ENCODE measurements at regions not wholly inside any gene's neighbourhood (a gene's known extent, or its start where the extent isn't known, plus 50 kb on each side); places are given as distances from the start of the nearest gene placed in this dataset.

- H3K27ac ChIP-seq = no peak overlapping the region
- H3K4me3 ChIP-seq = no peak overlapping the region
- H3K27me3 ChIP-seq (ENCODE audit: insufficient read depth in 3 of 3, low read length in 2 of 3) = no peaks in the 10 kb centered on the region
- H3K4me1 ChIP-seq = no peaks in the 10 kb centered on the region
- TF ChIP-seq CTCF (IDR thresholded peaks at IDR 0.05) = no peak
- H3K36me3 ChIP-seq (ENCODE audit: insufficient read depth in 1 of 2, low read depth in 1 of 2) = no peaks in the 10 kb centered on the region
- intact Hi-C loops (cut with DNase I) = no loop called here
- DNase-seq = no peak
- no peaks in the 10 kb centered on the region for H3K9me3 ChIP-seq
- ATAC-seq = no peak
- WGBS, 3 donors = 93 to 97% (median 95%) methylated on average over 4 of the region's 4 CpGs
Measured at GRCh38 chr9:3008091-3008490, 164.2 kb upstream of the PUM3 start.

- no peak for TF ChIP-seq CTCF (IDR thresholded peaks at IDR 0.05)
- ATAC-seq = no peak
Measured at GRCh38 chr9:3007326-3007725, 163.4 kb upstream of the PUM3 start.

GRCh38 chr9:3006851-3007250 lies 163.0 kb upstream of the PUM3 start:
- intact Hi-C loops (cut with DNase I) = no loop called here
- DNase-seq = no peak
- Histone ChIP-seq H3K27me3 (ENCODE audit: insufficient read depth in 3 of 3, low read length in 2 of 3) (no peaks in the 10 kb centered on the region), H3K9me3 (no peaks in the 10 kb centered on the region), H3K36me3 (ENCODE audit: insufficient read depth in 1 of 2, low read depth in 1 of 2) (no peaks in the 10 kb centered on the region), H3K4me3 (no peak overlapping the region), H3K27ac (no peak overlapping the region), H3K4me1 (no peaks in the 10 kb centered on the region)
- no peak for TF ChIP-seq CTCF (IDR thresholded peaks at IDR 0.05)
- no peak for ATAC-seq

More at GRCh38 chr9:3007326-3007725, 163.4 kb upstream of the PUM3 start:
- Histone ChIP-seq H3K4me1 (no peaks in the 10 kb centered on the region), H3K27ac (no peak overlapping the region), H3K9me3 (no peaks in the 10 kb centered on the region), H3K27me3 (ENCODE audit: insufficient read depth in 3 of 3, low read length in 2 of 3) (no peaks in the 10 kb centered on the region), H3K36me3 (ENCODE audit: insufficient read depth in 1 of 2, low read depth in 1 of 2) (no peaks in the 10 kb centered on the region), H3K4me3 (no peak overlapping the region)
- DNase-seq = no peak
- WGBS, 3 donors = 75 to 82% (median 77%) methylated on average over 1 of the region's 1 CpG
- intact Hi-C loops (cut with DNase I) = no loop called here

- no peaks in the 10 kb centered on the region for H3K27me3 ChIP-seq (ENCODE audit: insufficient read depth in 3 of 3, low read length in 2 of 3)
- no peak for DNase-seq
- H3K4me3 ChIP-seq = no peak overlapping the region
- H3K36me3 ChIP-seq (ENCODE audit: insufficient read depth in 1 of 2, low read depth in 1 of 2) = no peaks in the 10 kb centered on the region
- ATAC-seq = no peak
- 78 to 94% (median 81%) methylated on average over 1 of the region's 1 CpG for WGBS, 3 donors
- H3K27ac ChIP-seq = no peak overlapping the region
- intact Hi-C loops (cut with DNase I) = no loop called here
- H3K4me1 ChIP-seq = no peaks in the 10 kb centered on the region
- no peak for TF ChIP-seq CTCF (IDR thresholded peaks at IDR 0.05)
- H3K9me3 ChIP-seq = no peaks in the 10 kb centered on the region
Measured at GRCh38 chr9:3004572-3004971, 160.7 kb upstream of the PUM3 start.

GRCh38 chr9:3001311-3001710 lies 157.4 kb upstream of the PUM3 start:
- ATAC-seq = no peak
- no peaks in the 10 kb centered on the region for H3K36me3 ChIP-seq (ENCODE audit: insufficient read depth in 1 of 2, low read depth in 1 of 2)
- TF ChIP-seq CTCF (IDR thresholded peaks at IDR 0.05) = no peak
- H3K4me1 ChIP-seq = no peaks in the 10 kb centered on the region
- intact Hi-C loops (cut with DNase I) = no loop called here
- H3K27me3 ChIP-seq (ENCODE audit: insufficient read depth in 3 of 3, low read length in 2 of 3) = no peaks in the 10 kb centered on the region
- no peaks in the 10 kb centered on the region for H3K9me3 ChIP-seq
- H3K27ac ChIP-seq = no peak overlapping the region
- no peak overlapping the region for H3K4me3 ChIP-seq
- DNase-seq = no peak
